ENCODE measurements at regions not wholly inside any gene's neighbourhood (a gene's known extent, or its start where the extent isn't known, plus 50 kb on each side); places are given as distances from the start of the nearest gene placed in this dataset.

- no peak for DNase-seq
Measured at GRCh38 chr10:63710703-63711102, 189.5 kb downstream of the REEP3 start.

- no peak for DNase-seq
Measured at GRCh38 chr10:63711361-63711760, 190.2 kb downstream of the REEP3 start.

GRCh38 chr10:63711867-63712716 lies 190.9 kb downstream of the REEP3 start:
- no peak for DNase-seq

GRCh38 chr10:63712717-63713115 lies 191.5 kb downstream of the REEP3 start:
- no peak for DNase-seq

- no peak for DNase-seq
Measured at GRCh38 chr10:63713191-63714144, 192.3 kb downstream of the REEP3 start.

GRCh38 chr10:63716016-63716580 lies 194.9 kb downstream of the REEP3 start:
- DNase-seq, result no peak

GRCh38 chr10:63717027-63717715 lies 196.0 kb downstream of the REEP3 start:
- no peak for DNase-seq

GRCh38 chr10:63718006-63718405 lies 196.8 kb downstream of the REEP3 start:
- no peak for DNase-seq

- no peak for DNase-seq
Measured at GRCh38 chr10:63718421-63718820, 197.2 kb downstream of the REEP3 start.

- no peak for DNase-seq
Measured at GRCh38 chr10:63719226-63719856, 198.1 kb downstream of the REEP3 start.

GRCh38 chr10:63720072-63720537 lies 198.9 kb downstream of the REEP3 start:
- peak; percentile 77 for DNase-seq

GRCh38 chr10:63720676-63721075 lies 199.5 kb downstream of the REEP3 start:
- peak; percentile 6 for DNase-seq

- DNase-seq, result no peak
Measured at GRCh38 chr10:63722537-63722936, 201.3 kb downstream of the REEP3 start.

GRCh38 chr10:63723320-63723719 lies 202.1 kb downstream of the REEP3 start:
- no peak for DNase-seq

GRCh38 chr10:63723741-63724140 lies 202.5 kb downstream of the REEP3 start:
- no peak for DNase-seq

GRCh38 chr10:63724922-63725321 lies 203.7 kb downstream of the REEP3 start:
- DNase-seq, result no peak

- no peak for DNase-seq
Measured at GRCh38 chr10:63726867-63727266, 205.7 kb downstream of the REEP3 start.

GRCh38 chr10:63727636-63728035 lies 206.4 kb downstream of the REEP3 start:
- DNase-seq, result no peak

GRCh38 chr10:63735305-63735704 lies 214.1 kb downstream of the REEP3 start:
- no peak for DNase-seq

- no peak for DNase-seq
Measured at GRCh38 chr10:63738410-63738809, 217.2 kb downstream of the REEP3 start.

- no peak for DNase-seq
Measured at GRCh38 chr10:63744060-63744941, 223.1 kb downstream of the REEP3 start.

Data from CD4-positive, alpha-beta T cell treated with Interleukin-4 for 4 hours (primary cell).